PC-9 (cell line): ENCODE measurements at regions not wholly inside any gene's neighbourhood (a gene's known extent, or its start where the extent isn't known, plus 50 kb on each side); places are given as distances from the start of the nearest gene placed in this dataset.

Source experiments
- EZH2 ChIP-seq: fragments of 200-600 bp; sonication (generic); IDR thresholded peaks from 2 replicates; pipeline ENCODE4 v1.8.0; 2017; ENCODE audit warnings: antibody characterized with exemption, low read depth
- TF ChIP-seq, protein P1 (sequence below): fragments of 200-600 bp; sonication (generic); conservative IDR thresholded peaks from 2 replicates; pipeline ENCODE4 v1.6.1; 2017; ENCODE audit warnings: mixed run types, antibody characterized with exemption, mild to moderate bottlenecking, moderate library complexity

- TF ChIP-seq, protein P1, sequence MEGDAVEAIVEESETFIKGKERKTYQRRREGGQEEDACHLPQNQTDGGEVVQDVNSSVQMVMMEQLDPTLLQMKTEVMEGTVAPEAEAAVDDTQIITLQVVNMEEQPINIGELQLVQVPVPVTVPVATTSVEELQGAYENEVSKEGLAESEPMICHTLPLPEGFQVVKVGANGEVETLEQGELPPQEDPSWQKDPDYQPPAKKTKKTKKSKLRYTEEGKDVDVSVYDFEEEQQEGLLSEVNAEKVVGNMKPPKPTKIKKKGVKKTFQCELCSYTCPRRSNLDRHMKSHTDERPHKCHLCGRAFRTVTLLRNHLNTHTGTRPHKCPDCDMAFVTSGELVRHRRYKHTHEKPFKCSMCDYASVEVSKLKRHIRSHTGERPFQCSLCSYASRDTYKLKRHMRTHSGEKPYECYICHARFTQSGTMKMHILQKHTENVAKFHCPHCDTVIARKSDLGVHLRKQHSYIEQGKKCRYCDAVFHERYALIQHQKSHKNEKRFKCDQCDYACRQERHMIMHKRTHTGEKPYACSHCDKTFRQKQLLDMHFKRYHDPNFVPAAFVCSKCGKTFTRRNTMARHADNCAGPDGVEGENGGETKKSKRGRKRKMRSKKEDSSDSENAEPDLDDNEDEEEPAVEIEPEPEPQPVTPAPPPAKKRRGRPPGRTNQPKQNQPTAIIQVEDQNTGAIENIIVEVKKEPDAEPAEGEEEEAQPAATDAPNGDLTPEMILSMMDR, result no peak
- TF ChIP-seq EZH2, result no peak
Measured at GRCh38 chr12:76678992-76679391, 84.9 kb upstream of the ZDHHC17 start.
